Nucleus accumbens (tissue), 56 donors: ENCODE measurements at regions not wholly inside any gene's neighbourhood (a gene's known extent, or its start where the extent isn't known, plus 50 kb on each side); places are given as distances from the start of the nearest gene placed in this dataset.
A peak's percentile ranks its signal among the peaks of the same experiment; 100 is the strongest.

Source experiments
- DNase-seq, 56 donors: peaks; one replicate each; lab custom pipeline; 2025; lab: John Stamatoyannopoulos, UW

DNA sequence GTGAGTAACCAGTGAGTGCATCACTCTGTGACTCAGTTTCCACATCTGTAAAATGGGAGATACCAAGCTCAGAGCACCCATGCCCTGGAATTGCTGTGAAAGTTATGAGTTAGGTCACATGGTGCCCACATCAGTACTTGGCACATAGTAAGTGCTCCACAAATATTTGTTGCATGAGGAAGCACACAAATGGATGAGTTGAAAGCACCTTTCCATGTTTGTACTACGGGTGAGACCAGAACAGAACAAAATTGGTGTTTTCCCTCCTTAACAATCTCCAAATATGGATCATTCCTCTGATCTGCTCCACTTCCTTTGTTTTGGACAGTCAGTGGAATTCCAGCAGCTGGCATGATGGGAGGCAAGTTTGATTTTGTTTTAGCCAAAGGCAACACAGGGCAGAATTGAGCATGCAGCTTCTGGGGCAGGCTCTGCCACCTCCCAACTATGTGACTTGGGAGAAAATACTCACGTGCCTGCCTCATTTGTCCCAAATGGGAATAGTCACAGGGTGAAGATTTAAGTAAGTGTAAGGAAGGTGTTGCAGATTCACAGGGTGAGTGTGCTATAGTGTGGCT is 503.7 kb upstream of the SULF2 start:
- DNase-seq, result no peak

DNA sequence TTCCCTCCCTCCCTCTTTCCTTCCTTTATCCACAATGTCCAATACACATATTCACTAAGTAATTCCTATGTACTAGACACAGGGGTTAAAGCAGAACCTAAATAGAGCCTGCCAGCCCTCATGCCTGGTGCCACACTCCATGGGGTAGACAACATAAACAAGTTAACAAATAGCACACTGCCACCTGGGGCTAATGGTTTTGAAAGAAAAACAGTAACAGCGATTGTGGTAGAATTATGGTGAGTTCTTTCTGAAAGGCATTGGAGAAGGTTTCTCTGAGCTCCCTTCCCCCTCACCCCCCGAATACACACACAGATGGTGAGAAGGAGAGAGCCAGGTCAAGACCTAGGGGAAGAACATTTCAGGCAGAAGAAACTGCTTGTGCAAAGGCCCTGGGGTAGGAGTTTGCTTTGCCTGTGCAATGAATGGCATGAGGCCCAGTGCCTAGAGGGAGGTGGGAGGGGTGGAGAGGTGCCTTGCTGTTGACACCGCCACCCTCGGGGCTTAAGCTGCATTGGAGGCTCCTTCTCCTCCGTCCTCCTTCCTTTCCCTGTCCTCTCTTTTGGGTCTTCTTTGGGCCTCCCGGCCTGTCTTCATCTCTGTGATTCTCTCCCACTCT is 502.4 kb upstream of the SULF2 start:
- no peak for DNase-seq

DNA sequence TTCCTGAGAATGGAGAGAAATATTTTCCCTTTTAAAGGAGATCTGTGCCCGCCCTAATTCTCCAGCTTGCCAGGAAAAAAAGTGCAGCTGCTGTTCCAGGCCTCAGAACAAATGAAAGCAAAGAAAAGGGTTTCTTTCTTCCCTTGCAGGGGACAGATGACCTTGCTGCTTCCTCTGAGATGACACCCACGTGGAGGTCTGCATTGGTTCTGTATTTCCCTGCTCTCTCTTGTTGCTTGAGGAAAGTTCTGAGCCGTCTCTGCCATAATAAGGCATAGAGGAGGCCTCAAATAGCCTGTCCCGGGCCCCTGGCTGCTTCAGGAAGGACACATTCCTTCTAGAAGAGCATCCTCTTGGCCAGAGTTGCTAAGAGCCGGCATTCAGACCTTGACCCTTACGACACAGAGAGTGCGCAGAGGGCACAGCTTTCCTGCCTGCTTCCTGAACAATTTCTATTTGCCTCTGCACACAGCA is 501.8 kb upstream of the SULF2 start:
- DNase-seq, result peak in 9 of 56 donors; percentile 3 to 37 (median 11)

DNA sequence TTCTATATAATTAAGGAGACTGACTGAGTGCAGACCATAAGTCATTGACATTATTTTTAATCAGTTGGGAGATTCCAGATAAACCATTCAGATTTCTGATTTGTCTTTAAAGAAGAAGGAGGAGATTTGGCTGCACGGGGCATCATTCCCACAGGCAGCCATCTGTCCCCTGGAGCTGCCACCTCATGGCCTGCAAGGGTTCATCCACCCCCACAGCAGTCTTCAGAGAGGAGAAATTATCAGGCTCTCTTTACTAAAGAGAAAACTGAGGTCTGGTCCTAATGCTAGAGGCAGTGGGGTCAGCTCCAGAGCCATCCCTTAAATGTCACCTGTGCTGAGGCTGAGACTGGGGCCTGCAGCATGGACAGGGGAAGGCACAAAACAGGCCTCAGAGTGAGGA is 501.3 kb upstream of the SULF2 start:
- DNase-seq, result peak in 1 of 56 donors; percentile 14

DNA sequence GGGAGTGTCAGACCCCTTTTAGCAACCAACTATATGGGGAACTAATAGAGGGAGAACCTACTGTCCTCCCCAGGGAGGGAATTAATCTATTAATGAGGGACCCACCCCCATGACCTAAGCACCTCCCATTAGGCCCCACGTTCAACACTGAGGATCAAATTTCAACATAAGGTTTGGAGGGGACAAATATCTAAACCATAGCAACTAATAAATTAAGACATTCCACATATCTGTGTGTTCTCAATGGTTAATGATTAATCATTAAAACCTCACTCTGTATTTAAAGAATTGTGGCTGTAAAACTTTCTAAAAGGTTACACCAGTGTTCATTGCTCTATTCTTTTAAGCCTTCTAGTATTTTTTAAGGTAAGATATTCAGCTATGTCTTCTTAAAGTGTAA is 500.4 kb upstream of the SULF2 start:
- DNase-seq, result no peak

DNA sequence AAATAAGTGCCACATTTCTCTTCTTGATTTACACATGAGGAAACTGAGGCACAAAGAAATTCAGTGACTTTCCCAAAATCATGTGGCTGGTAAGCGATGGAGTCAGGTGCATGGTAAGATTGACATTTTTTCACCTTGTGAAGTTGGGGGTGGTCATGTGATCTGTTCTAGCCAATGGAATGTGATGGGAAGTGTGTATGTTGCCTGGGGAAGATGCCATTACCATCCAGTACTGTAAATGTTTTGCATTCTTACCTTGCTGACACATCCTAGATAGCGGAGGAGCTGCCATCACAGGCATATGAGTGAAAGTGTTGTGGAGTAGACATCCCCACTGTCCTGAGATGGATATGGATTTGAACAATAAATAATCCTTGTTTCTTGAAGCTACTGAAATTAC is 499.6 kb upstream of the SULF2 start:
- DNase-seq, result no peak

DNA sequence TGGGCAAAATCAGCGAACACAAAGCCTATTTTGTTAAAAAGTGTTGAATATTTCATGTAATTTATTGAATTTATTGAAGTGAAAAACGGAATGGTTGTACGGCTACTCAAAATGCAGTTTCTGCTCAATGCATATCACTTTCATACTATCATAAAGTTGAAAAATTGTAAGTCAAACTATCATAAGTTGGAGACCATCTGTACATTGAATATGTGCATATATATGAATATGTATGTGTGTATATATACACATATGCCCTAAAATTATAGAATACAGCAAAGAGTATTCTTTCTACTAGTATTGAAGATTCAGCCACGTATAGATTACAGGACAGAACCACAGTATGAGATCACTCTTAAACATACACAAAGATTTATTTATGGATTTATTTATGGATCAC is 499.0 kb upstream of the SULF2 start:
- DNase-seq, result no peak

DNA sequence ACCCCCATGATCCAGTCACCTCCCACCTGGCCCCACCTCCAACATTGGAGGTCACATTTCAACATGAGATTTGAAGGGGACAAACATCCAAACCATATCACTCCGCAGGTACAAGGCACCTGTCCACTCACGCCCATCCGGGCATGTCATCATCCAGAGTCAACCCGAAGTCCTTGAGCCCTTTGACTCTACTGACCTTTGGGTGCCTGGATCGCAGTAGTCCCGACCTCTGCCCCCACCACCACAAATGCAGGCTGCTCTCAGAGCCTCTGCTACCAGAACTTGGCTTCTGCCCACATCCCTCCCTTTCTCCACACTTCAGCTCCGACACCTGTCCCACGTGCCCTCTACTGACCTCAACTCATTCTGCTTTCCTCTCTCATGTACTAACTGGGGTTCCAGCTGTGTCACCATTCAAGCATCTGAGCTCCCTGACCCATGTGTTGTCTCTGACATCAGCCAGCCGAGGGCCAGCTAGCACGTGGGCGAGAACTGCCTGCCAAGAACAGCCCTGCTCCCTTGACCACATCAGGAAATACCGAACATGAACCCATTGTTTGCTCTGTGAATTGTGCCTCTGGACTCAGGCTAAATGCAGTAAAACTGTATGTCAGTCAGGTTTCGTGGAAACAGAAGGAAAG is 498.3 kb upstream of the SULF2 start:
- peak in 55 of 56 donors; percentile 12 to 91 (median 76) for DNase-seq

DNA sequence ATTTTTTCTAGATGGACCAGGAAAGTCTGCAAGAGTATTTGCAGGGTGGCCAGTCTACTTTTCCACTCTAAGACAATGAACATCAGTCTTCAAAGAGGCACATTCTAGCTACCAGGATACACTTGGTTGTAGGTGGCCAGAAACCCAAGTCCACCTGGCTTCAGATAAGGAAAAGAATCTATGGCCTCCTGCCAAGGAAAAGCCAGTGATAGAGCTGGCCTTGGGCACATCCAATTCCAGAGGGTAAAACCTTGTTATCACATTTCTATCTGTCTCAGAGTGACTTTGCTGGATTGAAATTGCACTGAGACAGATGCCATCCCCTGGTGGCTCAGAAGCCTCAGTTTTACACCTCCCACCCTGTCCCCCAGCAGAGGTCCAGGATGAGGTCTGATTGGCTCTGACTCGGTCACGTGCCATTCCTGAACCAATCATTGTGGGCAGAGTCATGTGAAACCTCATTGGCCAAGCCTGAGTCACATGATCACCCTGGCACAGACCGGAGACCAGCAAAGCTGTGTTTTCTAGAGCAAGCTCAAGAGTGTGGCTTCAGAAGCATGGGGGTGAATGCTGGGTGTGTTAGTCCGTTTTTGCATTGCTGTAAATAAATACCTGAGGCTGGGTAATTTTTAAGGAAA is 497.4 kb upstream of the SULF2 start:
- peak in 2 of 56 donors; percentile 35 to 38 for DNase-seq

DNA sequence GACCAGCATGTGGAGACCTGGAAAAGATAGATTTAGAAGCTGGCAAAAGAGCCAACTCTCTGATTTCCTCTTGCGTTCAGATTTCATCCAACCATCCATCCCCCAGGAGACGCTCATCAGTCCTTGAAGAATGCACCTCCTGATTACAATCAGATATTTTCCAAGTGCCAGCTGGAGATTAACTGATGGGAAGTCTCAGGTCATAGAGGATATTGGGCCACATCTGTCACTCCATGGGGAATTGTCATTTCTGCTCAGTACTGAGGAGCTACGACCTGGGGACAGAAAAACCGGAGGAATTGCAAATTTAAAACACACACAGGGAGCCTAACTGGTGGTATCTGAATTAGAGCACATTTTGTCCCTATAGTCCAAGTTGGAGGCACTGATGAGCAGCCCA is 496.2 kb upstream of the SULF2 start:
- DNase-seq, result no peak

DNA sequence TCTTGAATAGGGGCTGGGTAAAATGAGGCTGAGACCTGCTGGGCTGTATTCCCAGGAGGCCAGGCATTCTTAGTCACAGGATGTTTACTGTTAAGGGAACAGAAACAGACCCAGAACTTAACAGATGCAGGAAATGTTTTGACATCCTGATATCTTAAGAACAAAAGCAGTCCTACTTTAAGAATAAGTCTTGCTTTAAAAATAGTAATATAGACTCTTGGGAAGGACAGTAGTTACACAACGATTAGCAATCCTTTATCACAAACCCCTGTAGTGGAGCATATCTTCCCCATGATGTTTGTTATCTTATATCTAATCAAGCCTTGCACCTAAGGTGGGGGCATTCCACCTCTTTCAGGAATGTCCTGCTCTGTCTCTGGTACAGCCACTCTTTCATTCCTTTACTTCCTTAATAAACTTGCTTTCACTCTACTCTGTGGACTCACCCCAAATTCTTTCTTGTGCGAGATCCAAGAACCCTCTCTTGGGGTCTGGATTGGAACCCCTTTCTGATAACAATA is 493.7 kb upstream of the SULF2 start:
- no peak for DNase-seq

DNA sequence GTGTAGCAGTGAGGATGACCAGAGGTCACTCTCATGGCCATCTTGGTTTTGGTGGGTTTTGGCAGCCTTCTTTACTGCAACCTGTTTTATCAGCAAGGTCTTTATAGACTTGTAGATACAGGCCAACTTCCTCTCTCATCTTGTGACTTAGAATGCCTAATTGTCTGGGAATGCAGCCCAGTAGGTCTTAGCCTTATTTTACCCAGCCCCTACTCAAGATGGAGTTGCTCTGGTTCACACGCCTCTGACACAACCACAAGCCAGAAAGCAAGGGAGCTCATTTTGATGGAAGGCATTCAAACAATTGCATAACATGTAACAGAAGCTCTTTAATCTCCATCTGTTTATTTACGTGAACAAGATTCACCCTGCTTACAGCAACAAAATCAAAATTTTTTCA is 492.0 kb upstream of the SULF2 start:
- DNase-seq, result no peak

DNA sequence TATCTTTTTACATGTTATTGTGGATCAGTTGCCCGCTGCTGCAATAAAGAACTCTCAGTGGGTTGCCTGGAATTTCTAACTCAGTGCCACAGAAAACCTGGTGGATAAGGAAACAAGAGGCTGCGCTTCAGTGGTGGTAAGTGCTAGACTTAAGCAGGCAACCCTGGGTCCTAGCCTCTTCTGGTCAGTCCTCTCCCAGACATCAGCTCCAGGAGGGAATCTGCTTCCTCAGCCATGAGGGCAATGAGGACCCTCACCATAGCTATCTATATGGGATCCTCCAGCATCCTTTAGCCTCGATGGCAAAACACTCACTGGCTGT is 490.7 kb upstream of the SULF2 start:
- DNase-seq, result no peak

DNA sequence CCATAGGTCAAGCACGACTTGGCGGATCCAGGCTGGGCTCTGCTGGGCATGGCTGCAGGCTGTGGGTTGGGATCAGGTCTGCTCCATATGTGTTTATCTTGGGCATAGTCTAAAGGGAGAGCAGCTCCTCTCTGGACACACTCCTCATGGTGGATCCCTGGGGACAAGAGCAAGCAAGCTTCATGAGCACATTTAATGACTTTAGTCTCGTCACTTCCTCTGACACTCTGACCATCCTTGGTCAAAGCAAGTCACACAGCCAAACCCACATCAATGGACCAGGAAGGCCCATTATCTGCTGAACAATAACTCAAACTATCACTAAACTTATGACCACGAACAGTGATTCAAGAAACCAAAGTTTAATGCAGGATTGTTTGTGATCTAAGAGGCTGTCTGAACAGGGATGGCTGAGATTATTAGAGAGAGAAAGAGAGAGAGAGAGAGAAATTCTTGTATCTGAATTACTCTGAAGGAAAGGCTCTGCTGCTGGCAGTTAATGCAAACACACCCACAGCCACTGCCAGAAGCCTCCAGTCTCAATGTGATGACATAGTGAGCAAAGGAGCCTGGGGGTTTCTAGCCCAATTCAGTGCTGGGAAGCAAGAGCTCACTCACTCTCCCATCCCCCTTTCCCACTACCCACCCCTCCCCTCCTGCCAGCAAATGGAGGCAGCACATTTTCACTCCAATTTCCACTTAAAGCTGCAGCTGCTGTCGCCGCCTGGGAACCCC is 490.2 kb upstream of the SULF2 start:
- DNase-seq, result peak in 1 of 56 donors; percentile 20

DNA sequence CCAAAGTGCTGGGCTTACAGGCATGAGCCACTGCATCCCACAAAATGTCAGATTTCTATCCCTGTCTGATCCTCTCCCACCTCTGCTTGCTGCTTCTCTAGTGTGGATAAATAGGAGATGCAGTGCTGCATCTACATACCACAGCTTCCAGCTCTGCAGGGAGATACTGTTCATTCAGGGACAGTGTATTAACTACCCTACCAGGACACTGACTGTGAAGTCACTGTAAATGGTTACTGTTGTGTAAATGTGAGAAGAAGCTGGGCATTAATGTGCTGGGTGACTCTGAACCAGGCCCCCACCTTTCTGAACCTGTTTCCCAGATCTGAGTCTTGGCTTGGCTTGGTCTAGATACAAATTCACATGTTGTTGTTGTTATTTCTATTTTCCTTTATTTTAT is 488.6 kb upstream of the SULF2 start:
- DNase-seq, result no peak

DNA sequence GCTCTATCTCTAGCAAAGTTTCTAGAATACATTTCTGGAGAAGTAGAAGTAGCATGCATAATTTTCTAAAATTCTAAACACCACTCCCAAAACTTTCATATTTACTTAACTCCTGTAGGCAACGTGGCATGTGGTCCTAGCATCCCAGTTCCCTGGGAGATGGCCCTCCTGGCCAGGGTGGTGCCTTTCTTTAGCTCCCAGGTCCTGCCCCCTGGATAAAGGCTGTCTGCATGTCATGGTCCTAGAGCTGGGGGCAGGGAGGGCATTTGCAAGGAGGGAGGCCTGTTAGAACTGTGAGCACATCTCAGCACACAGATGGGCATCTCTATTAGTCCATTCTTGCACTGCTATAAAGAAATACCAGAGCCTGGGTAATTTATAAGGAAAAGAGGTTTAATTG is 485.6 kb upstream of the SULF2 start:
- no peak for DNase-seq

DNA sequence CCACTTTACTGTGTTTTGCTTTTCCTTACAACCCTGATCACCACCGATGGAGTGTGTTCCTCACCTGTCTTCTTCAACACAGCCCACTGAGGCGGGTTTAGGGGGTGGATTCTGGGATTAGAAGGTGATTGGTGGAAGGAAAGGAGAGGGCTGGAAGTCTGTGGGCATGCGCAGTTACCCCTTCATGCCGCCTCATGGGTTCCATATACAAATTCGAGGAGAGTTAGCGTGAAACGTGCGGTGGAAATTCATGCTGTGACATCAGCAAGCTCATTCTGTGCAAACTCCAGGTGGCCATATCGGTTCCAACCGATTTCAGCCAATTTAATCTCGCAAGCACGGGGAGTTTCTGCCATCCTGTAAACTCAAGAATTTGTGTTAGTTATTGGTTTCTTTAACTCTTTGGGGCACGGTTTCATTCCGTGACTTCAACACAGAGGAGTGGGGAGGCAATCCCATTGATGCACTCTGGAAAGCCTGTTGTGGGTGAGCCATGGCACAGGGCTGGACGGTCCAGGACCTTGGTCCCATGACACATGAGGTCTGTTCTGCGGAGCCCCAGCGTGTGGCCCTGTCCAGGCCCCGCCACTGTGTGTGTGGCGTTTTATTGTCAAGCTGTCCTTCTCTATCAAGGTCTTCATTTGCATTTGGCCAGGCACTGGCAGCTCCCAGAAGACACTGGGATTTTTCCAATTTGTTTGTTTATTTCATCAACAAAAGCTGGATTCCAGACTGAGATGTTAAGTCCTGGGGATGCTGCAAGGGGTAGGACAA is 482.8 kb upstream of the SULF2 start:
- no peak for DNase-seq

DNA sequence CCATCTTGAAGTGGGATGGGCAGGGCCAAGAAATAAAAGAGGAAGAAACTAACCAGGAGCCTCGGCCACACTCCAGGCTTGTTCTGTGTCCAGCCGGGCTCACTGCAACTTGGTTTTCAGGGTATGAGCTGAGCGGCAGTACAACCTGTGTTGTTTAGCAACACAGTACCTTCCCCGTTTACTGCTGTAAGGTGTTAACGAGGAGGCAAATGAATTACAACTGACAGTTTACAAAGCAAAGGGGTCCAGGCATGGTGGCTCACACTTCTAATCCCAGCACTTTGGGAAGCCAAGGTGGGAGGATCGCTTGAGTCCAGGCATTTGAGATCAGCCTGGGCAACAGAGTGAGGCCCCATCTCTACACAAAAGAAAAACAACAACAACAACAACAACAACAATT is 481.3 kb upstream of the SULF2 start:
- DNase-seq, result no peak

DNA sequence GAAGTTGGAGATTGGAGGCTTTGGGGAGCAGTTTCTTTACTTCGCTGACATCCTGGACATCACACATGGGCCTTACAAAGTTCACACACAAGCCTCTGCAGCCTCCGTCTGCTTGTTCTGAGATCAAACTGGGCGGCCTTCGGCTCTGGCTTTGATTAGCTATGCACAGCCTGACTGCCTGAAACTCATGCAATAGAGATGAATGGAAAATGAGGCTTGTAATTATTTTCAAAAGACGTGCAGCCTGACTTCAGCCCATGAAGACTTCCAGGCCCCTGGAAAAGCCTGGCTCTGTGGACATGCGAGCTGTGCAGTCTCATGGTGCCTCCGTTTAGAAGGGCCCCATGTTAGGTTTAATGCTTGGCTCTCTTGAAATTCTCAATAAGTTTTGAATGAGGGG is 480.5 kb upstream of the SULF2 start:
- no peak for DNase-seq

DNA sequence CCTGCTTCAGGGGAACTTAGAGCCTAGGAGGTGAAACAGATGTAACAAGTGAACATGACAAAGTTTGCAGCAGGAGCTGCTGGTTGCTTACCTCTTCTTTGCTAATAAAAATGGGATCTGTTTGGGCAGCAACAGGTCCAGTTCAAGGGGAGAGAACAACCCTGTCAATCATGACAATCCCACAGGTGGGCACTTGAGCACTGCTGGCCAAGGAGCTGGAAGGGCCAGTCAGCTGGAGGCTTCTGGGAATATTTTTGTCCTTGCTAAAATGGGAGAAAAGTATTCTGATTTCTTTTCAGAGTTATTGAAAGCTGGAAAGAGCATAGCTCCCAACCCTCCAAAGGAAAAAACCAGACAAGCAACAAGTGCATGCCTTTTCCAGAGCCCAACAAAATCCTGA is 477.7 kb upstream of the SULF2 start:
- no peak for DNase-seq
